Natural killer cell (primary cell): ENCODE measurements at regions not wholly inside any gene's neighbourhood (a gene's known extent, or its start where the extent isn't known, plus 50 kb on each side); places are given as distances from the start of the nearest gene placed in this dataset.
"Not testable (repeated sequence)": the region's sequence is repeated elsewhere in the genome, so short reads cannot be mapped to it uniquely, and the experiment has no call there.

Source experiments
- ATAC-seq, 3 donors: fragments of 150-1000 bp in 2 of 3; fragments of 200-7000 bp in 1 of 3; cut with Tn5 transposase; 1 replicate in 1 of 3; 2 replicates in 2 of 3; pipeline ENCODE4 v1.10.0; 2021; ENCODE audit warnings: mild to moderate bottlenecking in 2 of 3, moderate library complexity in 2 of 3
- DNase-seq, 2 donors: peaks; one replicate each; pipeline versions ENCODE4 v3.0.0 to v3.0.0-alpha.2; 2013 to 2021; ENCODE audit warnings: mixed read lengths in 1 of 2
- H3K27ac ChIP-seq: one replicate; pipeline ENCODE4 v1.5.1; 2013; ENCODE audit warnings: mild to moderate bottlenecking, low read length
- H3K27me3 ChIP-seq: one replicate; pipeline ENCODE4 v1.6.1; 2013; ENCODE audit warnings: low read length; ENCODE audit not compliant: control insufficient read depth, insufficient read depth
- H3K36me3 ChIP-seq: one replicate; pipeline ENCODE4 v1.6.1; 2013; ENCODE audit warnings: low read length; ENCODE audit not compliant: control insufficient read depth, insufficient read depth
- H3K4me1 ChIP-seq: one replicate; pipeline ENCODE4 v1.6.1; 2013; ENCODE audit warnings: low read length; ENCODE audit not compliant: control insufficient read depth, insufficient read depth
- H3K4me3 ChIP-seq: one replicate; pipeline ENCODE4 v1.5.1; 2013; ENCODE audit warnings: low read length
- H3K9me3 ChIP-seq: one replicate; pipeline ENCODE4 v1.6.1; 2013; ENCODE audit warnings: low read length; ENCODE audit not compliant: control insufficient read depth, insufficient read depth
- H3K27ac Mint-ChIP-seq, 2 donors: one replicate each; pipeline ENCODE4 v1.8.0; 2022; ENCODE audit warnings: mild to moderate bottlenecking in 2 of 2, mixed read lengths in 2 of 2, moderate library complexity in 1 of 2
- H3K27me3 Mint-ChIP-seq, 2 donors: one replicate each; pipeline ENCODE4 v1.8.0; 2022; ENCODE audit warnings: low read depth in 2 of 2, mixed read lengths in 2 of 2
- H3K36me3 Mint-ChIP-seq: one replicate; pipeline ENCODE4 v1.8.0; 2022; ENCODE audit warnings: mixed read lengths
- H3K4me1 Mint-ChIP-seq, 2 donors: one replicate each; pipeline ENCODE4 v1.8.0; 2022; ENCODE audit warnings: mixed read lengths in 2 of 2
- H3K4me3 Mint-ChIP-seq: one replicate; pipeline ENCODE4 v1.8.0; 2022; ENCODE audit warnings: mild to moderate bottlenecking, moderate library complexity, mixed read lengths
- H3K9me3 Mint-ChIP-seq, 2 donors: one replicate each; pipeline ENCODE4 v1.8.0; 2022; ENCODE audit warnings: mixed read lengths in 2 of 2
- CTCF ChIP-seq: fragments of 200-600 bp; IDR thresholded peaks from one replicate; pipeline ENCODE4 v1.8.0; 2022; ENCODE audit warnings: antibody characterized with exemption
- WGBS: methylation state at CpG from one replicate; pipeline ENCODE4 v1.1.7; 2013; ENCODE audit warnings: missing lambda C conversion rate; ENCODE audit not compliant: insufficient coverage; 5-methylcytosine and 5-hydroxymethylcytosine counted together
- intact Hi-C: fragments of 100-400 bp; cut with micrococcal nuclease; formaldehyde crosslinking; loops from one replicate; pipeline ENCODE4 v1.14.2; 2022

DNA sequence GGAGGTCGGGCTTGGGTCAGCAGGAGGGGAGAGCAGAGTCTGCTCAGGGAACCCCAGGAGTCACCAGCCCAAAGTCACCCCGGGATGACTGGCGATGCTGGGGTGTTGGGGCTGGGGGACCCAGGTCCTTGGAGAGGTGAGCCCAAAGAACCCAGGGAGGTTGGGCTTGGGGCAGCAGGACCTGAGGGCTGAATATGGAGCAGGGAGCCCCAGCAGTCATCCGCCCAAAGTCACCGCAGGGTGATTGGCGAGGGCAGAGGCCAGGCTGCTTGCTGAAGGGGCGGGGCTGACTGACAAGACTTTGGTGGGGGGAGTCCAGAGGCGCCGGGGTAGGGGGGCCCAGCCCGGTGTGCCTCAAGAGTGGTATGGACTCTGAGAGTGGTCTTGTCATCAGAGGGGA, 151.2 kb downstream of the TBC1D2B start:
- H3K4me1 Mint-ChIP-seq, H3K27ac ChIP-seq, H3K27me3 Mint-ChIP-seq, H3K4me3 ChIP-seq, H3K36me3 ChIP-seq, H3K27ac Mint-ChIP-seq, H3K27me3 ChIP-seq, DNase-seq, intact Hi-C loops, H3K9me3 ChIP-seq, H3K36me3 Mint-ChIP-seq, ATAC-seq, H3K4me3 Mint-ChIP-seq, H3K4me1 ChIP-seq, H3K9me3 Mint-ChIP-seq: not testable (repeated sequence)
- WGBS = 97% methylated on average over 9 of the region's 10 CpGs

GRCh38 chr15:77925101-77925500, 152.4 kb downstream of the TBC1D2B start:
- H3K4me1 ChIP-seq, H3K36me3 Mint-ChIP-seq, ATAC-seq, H3K36me3 ChIP-seq, H3K27ac Mint-ChIP-seq, H3K27me3 Mint-ChIP-seq, DNase-seq, H3K9me3 ChIP-seq, H3K27me3 ChIP-seq, H3K9me3 Mint-ChIP-seq, H3K4me3 ChIP-seq, H3K4me1 Mint-ChIP-seq, H3K27ac ChIP-seq, H3K4me3 Mint-ChIP-seq, intact Hi-C loops: not testable (repeated sequence)
- 50% methylated on average over 1 of the region's 1 CpG for WGBS

- no peaks in the 10 kb centered on the region for H3K9me3 ChIP-seq
- no peaks in the 10 kb centered on the region for H3K36me3 Mint-ChIP-seq
- 77% methylated on average over 4 of the region's 4 CpGs for WGBS
- no peak overlapping the region for H3K4me3 Mint-ChIP-seq
- H3K9me3 Mint-ChIP-seq = no peaks in the 10 kb centered on the region
- H3K27me3 ChIP-seq = no peaks in the 10 kb centered on the region
- DNase-seq (no peak), ATAC-seq (no peak)
- no peak overlapping the region for H3K27ac ChIP-seq
- H3K4me1 Mint-ChIP-seq = no peaks in the 10 kb centered on the region
- no peaks in the 10 kb centered on the region for H3K36me3 ChIP-seq
- intact Hi-C loops = no loop called here
- no peaks in the 10 kb centered on the region for H3K4me1 ChIP-seq
- H3K27ac Mint-ChIP-seq = no peak overlapping the region
- peaks cover 15 to 16% of the 10 kb centered on the region in 2 donors for H3K27me3 Mint-ChIP-seq
- H3K4me3 ChIP-seq = no peak overlapping the region
- no peak for TF ChIP-seq CTCF
Observed at GRCh38 chr15:77921664-77922063, 155.8 kb downstream of the TBC1D2B start.

GRCh38 chr15:77916966-77917635, 160.4 kb downstream of the TBC1D2B start:
- intact Hi-C loops, H3K27me3 ChIP-seq, H3K4me1 ChIP-seq, H3K9me3 Mint-ChIP-seq, H3K27ac ChIP-seq, DNase-seq, H3K36me3 ChIP-seq, ATAC-seq, H3K27ac Mint-ChIP-seq, H3K4me3 Mint-ChIP-seq, H3K4me3 ChIP-seq, H3K4me1 Mint-ChIP-seq, H3K9me3 ChIP-seq, H3K36me3 Mint-ChIP-seq: not testable (repeated sequence)
- 45% methylated on average over 5 of the region's 11 CpGs for WGBS
- peaks cover 15 to 18% of the 10 kb centered on the region in 2 donors for H3K27me3 Mint-ChIP-seq

DNA sequence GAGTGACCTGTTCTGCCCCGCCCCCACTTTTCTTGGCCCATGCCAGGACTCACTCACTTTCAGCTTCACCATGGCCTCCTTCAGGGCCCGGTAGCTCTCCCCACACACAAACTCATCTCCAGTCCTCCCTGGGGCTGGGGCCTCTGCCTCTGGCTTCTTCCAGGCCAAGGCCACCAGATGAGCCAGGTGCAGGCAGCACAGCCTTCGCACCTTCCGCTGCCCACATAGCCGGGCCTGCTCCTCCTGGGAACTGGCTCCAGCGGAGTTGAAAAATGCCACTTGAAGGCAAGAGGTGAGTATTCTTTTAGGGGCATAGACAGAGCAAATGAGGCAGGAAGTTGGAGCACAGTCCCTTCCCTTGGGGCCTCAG, 161.6 kb downstream of the TBC1D2B start:
- 89% methylated on average over 6 of the region's 6 CpGs for WGBS
- ATAC-seq, H3K9me3 ChIP-seq, H3K4me1 ChIP-seq, H3K4me3 ChIP-seq, DNase-seq, H3K27ac ChIP-seq, H3K4me1 Mint-ChIP-seq, H3K27ac Mint-ChIP-seq, H3K4me3 Mint-ChIP-seq, H3K9me3 Mint-ChIP-seq, H3K36me3 ChIP-seq, H3K27me3 ChIP-seq, H3K36me3 Mint-ChIP-seq, intact Hi-C loops: not testable (repeated sequence)
- peaks cover 15 to 18% of the 10 kb centered on the region in 2 donors for H3K27me3 Mint-ChIP-seq
